DMS53 (cell line): ENCODE measurements at regions not wholly inside any gene's neighbourhood (a gene's known extent, or its start where the extent isn't known, plus 50 kb on each side); places are given as distances from the start of the nearest gene placed in this dataset.
A peak's percentile ranks its signal among the peaks of the same experiment; 100 is the strongest.

Source experiments
- DNase-seq: peaks from one replicate; lab custom pipeline; 2025; lab: John Stamatoyannopoulos, UW

- DNase-seq = peak; percentile 80
These were observed 50.7 kb upstream of the PNMA8B start for GRCh38 chr19:46546194-46546896.

GRCh38 chr19:46550684-46551083 is 50.4 kb upstream of the CALM3 start:
- DNase-seq = no peak

GRCh38 chr19:46551164-46551563 is 50.0 kb upstream of the CALM3 start:
- no peak for DNase-seq
